ENCODE measurements at regions not wholly inside any gene's neighbourhood (a gene's known extent, or its start where the extent isn't known, plus 50 kb on each side); places are given as distances from the start of the nearest gene placed in this dataset.

DNA sequence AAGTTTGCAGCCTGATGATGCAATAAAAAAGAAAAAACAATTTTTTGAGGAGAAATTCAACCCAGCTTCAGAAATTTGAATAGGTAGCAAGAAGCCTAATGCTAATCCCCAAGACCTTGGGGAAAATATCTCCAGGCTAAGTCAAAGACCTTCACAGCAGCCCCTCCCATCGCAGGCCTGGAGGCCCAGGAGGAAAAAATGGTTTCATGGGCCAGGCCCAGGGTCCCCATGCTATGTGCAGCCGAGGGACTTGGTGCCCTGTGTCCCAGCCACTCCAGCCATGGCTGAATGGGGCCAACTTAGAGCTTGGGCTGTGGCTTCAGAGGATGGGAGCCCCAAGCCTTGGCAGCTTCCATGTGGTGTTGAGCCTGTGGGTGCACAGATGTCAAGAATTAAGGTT lies 210.3 kb downstream of the SUCLA2 start:
- Histone ChIP-seq H3K27ac (ENCODE audit: low read length) (no peak overlapping the region), H3K9ac (ENCODE audit: low read length) (no peak overlapping the region), H3K27me3 (ENCODE audit: control insufficient read depth, insufficient read depth, low read length) (no peaks in the 10 kb centered on the region), H3K4me1 (ENCODE audit: control insufficient read depth, low read depth, low read length) (no peaks in the 10 kb centered on the region), H3K4me3 (ENCODE audit: low read length) (no peak overlapping the region), H3K36me3 (ENCODE audit: control insufficient read depth, low read depth, low read length) (no peaks in the 10 kb centered on the region), H3K9me3 (ENCODE audit: control insufficient read depth, low read depth, low read length) (peaks cover 16% of the 10 kb centered on the region)

DNA sequence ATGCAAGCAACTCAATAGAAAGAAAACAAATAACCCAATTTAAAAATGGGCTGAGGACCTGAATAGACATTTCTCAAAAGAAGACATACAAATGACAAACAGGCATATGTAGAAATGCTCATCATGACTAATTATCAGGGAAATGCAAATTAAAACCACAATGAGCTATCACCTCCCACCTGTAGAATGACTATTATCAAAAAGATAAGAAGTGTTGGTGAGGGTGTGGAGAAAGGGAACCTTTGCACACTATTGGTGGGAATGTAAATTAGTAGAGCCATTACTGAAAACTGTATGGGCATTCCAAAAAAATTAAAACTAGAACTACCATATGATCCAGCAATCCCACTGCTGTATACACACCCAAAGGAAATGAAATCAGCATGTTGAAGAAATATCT lies 212.2 kb downstream of the SUCLA2 start:
- H3K4me3 ChIP-seq (ENCODE audit: low read length), result no peak overlapping the region
- no peak overlapping the region for H3K9ac ChIP-seq (ENCODE audit: low read length)
- no peaks in the 10 kb centered on the region for H3K36me3 ChIP-seq (ENCODE audit: control insufficient read depth, low read depth, low read length)
- H3K27me3 ChIP-seq (ENCODE audit: control insufficient read depth, insufficient read depth, low read length), result no peaks in the 10 kb centered on the region
- no peak overlapping the region for H3K27ac ChIP-seq (ENCODE audit: low read length)
- H3K4me1 ChIP-seq (ENCODE audit: control insufficient read depth, low read depth, low read length), result no peaks in the 10 kb centered on the region
- peaks cover 16% of the 10 kb centered on the region for H3K9me3 ChIP-seq (ENCODE audit: control insufficient read depth, low read depth, low read length)

DNA sequence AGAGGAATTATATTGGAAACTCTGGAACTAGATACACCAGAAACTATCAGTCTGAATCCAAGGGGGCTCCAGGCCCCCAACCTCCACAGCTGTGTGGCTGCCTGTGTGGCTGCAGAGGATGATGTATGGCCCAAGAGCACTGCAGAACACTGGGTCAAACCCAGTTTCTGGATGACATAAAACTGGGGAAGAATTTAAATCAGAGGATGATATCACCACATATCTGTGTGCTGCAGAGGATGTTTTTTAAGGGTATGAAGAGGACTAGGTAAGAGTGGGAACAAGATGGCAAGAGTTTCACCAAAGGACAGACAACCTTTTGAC lies 226.4 kb downstream of the SUCLA2 start:
- Histone ChIP-seq H3K36me3 (ENCODE audit: control insufficient read depth, low read depth, low read length) (no peaks in the 10 kb centered on the region), H3K4me1 (ENCODE audit: control insufficient read depth, low read depth, low read length) (no peaks in the 10 kb centered on the region), H3K9ac (ENCODE audit: low read length) (no peak overlapping the region), H3K4me3 (ENCODE audit: low read length) (no peak overlapping the region), H3K27me3 (ENCODE audit: control insufficient read depth, insufficient read depth, low read length) (no peaks in the 10 kb centered on the region), H3K9me3 (ENCODE audit: control insufficient read depth, low read depth, low read length) (peaks cover 3% of the 10 kb centered on the region), H3K27ac (ENCODE audit: low read length) (no peak overlapping the region)

DNA sequence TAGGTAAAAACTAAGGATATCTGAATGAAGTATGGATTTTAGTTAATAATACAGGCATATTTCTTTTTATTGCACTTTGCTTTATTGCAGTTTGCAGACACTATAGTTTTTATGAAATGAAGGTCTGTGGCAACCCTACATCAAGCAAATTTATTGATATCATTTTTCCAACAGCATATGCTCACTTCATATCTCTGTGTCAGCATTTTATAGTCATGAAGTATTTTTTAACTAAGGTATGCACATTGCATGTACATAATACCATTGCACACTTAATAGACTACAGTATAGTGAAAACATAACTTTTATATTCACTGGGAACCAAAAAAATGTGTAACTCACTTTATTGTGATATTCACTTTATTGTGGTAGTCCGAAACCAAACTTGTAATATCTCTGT lies 236.3 kb downstream of the SUCLA2 start:
- no peaks in the 10 kb centered on the region for H3K27me3 ChIP-seq (ENCODE audit: control insufficient read depth, insufficient read depth, low read length)
- H3K27ac ChIP-seq (ENCODE audit: low read length), result no peak overlapping the region
- H3K4me1 ChIP-seq (ENCODE audit: control insufficient read depth, low read depth, low read length), result no peaks in the 10 kb centered on the region
- H3K36me3 ChIP-seq (ENCODE audit: control insufficient read depth, low read depth, low read length), result no peaks in the 10 kb centered on the region
- no peaks in the 10 kb centered on the region for H3K9me3 ChIP-seq (ENCODE audit: control insufficient read depth, low read depth, low read length)
- no peak overlapping the region for H3K9ac ChIP-seq (ENCODE audit: low read length)
- H3K4me3 ChIP-seq (ENCODE audit: low read length), result no peak overlapping the region

DNA sequence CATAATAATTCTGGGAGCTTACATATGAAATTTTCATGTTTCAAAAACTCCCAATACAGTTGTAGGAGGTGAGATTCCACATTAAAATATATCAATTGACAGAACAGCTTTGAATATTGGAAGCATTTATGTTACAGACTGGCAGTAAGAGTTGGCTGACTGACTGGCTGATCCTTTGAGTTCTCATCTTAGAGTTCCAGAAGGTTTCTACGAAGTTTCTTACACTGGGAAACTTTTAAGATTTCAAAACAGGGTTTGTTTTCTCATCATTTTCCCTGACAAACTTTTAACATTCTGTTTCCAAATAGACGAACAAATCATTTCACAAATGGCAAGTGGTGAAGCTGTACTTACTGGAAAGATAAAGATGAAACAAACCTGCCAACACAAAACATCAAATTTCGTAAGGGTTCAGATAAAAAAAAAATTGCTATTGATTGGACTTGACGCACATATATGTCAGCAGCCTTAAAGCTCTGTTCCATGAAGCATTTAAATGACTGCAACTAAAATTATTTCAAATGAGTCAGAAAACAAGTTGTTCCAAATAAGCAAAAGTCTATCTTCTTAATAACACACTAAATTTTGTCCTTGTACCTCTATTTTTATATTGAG lies 243.5 kb downstream of the SUCLA2 start:
- Histone ChIP-seq H3K27me3 (ENCODE audit: control insufficient read depth, insufficient read depth, low read length) (no peaks in the 10 kb centered on the region), H3K36me3 (ENCODE audit: control insufficient read depth, low read depth, low read length) (no peaks in the 10 kb centered on the region), H3K9me3 (ENCODE audit: control insufficient read depth, low read depth, low read length) (no peaks in the 10 kb centered on the region), H3K4me1 (ENCODE audit: control insufficient read depth, low read depth, low read length) (no peaks in the 10 kb centered on the region), H3K4me3 (ENCODE audit: low read length) (no peak overlapping the region), H3K9ac (ENCODE audit: low read length) (no peak overlapping the region), H3K27ac (ENCODE audit: low read length) (no peak overlapping the region)

DNA sequence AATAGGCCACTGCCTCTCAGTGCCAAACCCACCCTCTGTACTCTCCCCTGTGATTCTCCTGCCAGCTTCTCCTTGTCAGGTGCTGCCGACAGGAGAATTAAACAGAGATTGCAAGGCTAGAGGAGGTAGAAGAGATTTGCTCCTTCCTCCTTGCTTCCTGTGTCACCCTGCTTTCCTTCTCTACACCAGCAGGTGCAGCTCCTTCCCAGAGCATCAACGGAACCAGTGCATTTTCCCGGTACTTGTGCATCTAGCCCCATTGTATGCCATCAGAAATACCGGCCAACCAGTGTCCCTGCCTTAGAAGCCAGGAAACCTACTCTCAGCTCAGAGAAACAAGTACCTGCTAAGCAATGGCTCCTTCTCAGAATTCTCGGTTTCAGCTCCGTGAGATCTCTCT lies 253.2 kb downstream of the SUCLA2 start:
- H3K27ac ChIP-seq (ENCODE audit: low read length), result no peak overlapping the region
- H3K9ac ChIP-seq (ENCODE audit: low read length), result no peak overlapping the region
- no peaks in the 10 kb centered on the region for H3K36me3 ChIP-seq (ENCODE audit: control insufficient read depth, low read depth, low read length)
- no peaks in the 10 kb centered on the region for H3K9me3 ChIP-seq (ENCODE audit: control insufficient read depth, low read depth, low read length)
- H3K27me3 ChIP-seq (ENCODE audit: control insufficient read depth, insufficient read depth, low read length), result no peaks in the 10 kb centered on the region
- no peak overlapping the region for H3K4me3 ChIP-seq (ENCODE audit: low read length)
- no peaks in the 10 kb centered on the region for H3K4me1 ChIP-seq (ENCODE audit: control insufficient read depth, low read depth, low read length)

DNA sequence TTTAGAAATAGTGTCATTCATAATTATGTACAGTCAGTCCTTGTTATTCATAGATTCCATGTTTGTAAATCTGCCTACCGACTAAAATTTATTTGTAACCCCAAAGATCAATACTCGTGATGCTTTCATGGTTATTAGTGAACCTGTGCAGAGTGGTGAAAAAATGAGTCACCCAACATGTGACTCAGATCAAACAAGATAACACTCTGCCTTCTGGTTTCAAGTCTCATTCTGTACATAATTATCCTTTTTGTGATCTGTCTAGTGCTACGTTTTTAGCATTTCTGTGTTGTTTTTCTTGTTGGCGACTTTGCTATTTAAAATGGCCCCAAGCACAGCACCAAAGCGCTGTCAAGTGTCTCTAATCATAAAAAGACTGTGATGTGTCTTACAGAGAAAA lies 274.7 kb downstream of the SUCLA2 start:
- H3K4me1 ChIP-seq (ENCODE audit: control insufficient read depth, low read depth, low read length), result no peaks in the 10 kb centered on the region
- H3K9me3 ChIP-seq (ENCODE audit: control insufficient read depth, low read depth, low read length), result no peaks in the 10 kb centered on the region
- no peaks in the 10 kb centered on the region for H3K27me3 ChIP-seq (ENCODE audit: control insufficient read depth, insufficient read depth, low read length)
- H3K9ac ChIP-seq (ENCODE audit: low read length), result no peak overlapping the region
- no peaks in the 10 kb centered on the region for H3K36me3 ChIP-seq (ENCODE audit: control insufficient read depth, low read depth, low read length)
- no peak overlapping the region for H3K27ac ChIP-seq (ENCODE audit: low read length)
- H3K4me3 ChIP-seq (ENCODE audit: low read length), result no peak overlapping the region

DNA sequence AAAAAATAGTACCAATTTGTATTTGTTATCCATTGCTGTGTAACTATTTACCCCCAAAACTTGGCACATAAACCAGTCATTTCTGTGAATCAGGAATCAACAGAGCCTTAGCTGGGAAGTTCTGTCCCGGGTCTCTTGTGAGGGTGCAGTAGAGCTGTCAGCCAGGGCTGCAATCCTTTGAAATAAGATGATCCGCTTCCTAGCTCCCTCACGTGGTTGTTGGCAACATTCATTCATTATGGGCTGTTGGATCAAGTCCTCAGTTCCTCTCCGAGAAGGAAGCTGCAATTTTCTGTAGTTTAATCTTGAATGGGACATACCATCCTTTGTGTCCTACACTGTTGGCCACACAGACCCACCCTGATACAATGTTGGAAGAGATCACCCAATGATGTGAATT lies 277.2 kb downstream of the SUCLA2 start:
- Histone ChIP-seq H3K27me3 (ENCODE audit: control insufficient read depth, insufficient read depth, low read length) (no peaks in the 10 kb centered on the region), H3K36me3 (ENCODE audit: control insufficient read depth, low read depth, low read length) (no peaks in the 10 kb centered on the region), H3K4me1 (ENCODE audit: control insufficient read depth, low read depth, low read length) (no peaks in the 10 kb centered on the region), H3K9ac (ENCODE audit: low read length) (no peak overlapping the region), H3K4me3 (ENCODE audit: low read length) (no peak overlapping the region), H3K27ac (ENCODE audit: low read length) (no peak overlapping the region), H3K9me3 (ENCODE audit: control insufficient read depth, low read depth, low read length) (no peaks in the 10 kb centered on the region)

DNA sequence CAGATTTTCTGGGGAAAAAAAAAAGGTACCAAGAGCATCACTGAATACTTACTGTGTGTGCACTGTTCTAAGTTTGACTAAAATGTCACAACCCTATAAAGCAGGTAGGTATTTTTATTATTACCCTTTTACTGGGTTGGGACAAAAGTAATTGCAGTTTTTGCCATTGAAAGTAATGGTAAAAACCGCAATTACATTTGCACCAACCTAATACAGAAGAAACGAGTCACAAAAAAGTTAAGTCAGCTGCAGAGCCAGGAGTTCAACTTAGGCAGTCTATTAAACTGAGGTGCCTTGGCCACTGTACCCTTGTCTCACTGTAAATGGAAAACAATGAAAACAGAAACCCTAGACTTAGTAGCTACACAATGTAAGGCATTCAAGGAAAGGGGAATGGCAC lies 281.9 kb downstream of the SUCLA2 start:
- Histone ChIP-seq H3K27ac (ENCODE audit: low read length) (no peak overlapping the region), H3K4me3 (ENCODE audit: low read length) (no peak overlapping the region), H3K9ac (ENCODE audit: low read length) (no peak overlapping the region), H3K27me3 (ENCODE audit: control insufficient read depth, insufficient read depth, low read length) (no peaks in the 10 kb centered on the region), H3K4me1 (ENCODE audit: control insufficient read depth, low read depth, low read length) (no peaks in the 10 kb centered on the region), H3K36me3 (ENCODE audit: control insufficient read depth, low read depth, low read length) (no peaks in the 10 kb centered on the region), H3K9me3 (ENCODE audit: control insufficient read depth, low read depth, low read length) (no peaks in the 10 kb centered on the region)

DNA sequence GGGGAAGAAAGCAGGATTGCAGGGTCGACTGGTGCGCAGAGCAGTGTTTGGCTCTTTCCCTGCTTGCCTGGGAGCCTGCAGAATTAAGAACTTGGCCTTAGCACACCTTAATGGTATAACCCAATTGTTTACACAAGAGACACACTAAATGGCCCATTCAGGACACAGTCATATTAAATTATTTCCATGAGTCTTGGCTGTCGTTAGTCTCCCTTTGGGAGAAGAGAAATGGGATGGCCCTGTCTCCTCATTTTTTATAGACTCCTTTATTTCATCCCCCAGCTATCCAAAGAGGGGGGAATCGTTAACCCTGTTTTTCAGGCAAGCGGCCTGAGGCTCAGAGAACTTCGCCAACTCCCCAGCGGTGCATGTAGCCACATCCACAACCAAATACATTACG lies 282.5 kb downstream of the SUCLA2 start:
- H3K27me3 ChIP-seq (ENCODE audit: control insufficient read depth, insufficient read depth, low read length), result no peaks in the 10 kb centered on the region
- no peaks in the 10 kb centered on the region for H3K4me1 ChIP-seq (ENCODE audit: control insufficient read depth, low read depth, low read length)
- no peak overlapping the region for H3K9ac ChIP-seq (ENCODE audit: low read length)
- H3K9me3 ChIP-seq (ENCODE audit: control insufficient read depth, low read depth, low read length), result no peaks in the 10 kb centered on the region
- no peak overlapping the region for H3K27ac ChIP-seq (ENCODE audit: low read length)
- H3K36me3 ChIP-seq (ENCODE audit: control insufficient read depth, low read depth, low read length), result no peaks in the 10 kb centered on the region
- no peak overlapping the region for H3K4me3 ChIP-seq (ENCODE audit: low read length)

DNA sequence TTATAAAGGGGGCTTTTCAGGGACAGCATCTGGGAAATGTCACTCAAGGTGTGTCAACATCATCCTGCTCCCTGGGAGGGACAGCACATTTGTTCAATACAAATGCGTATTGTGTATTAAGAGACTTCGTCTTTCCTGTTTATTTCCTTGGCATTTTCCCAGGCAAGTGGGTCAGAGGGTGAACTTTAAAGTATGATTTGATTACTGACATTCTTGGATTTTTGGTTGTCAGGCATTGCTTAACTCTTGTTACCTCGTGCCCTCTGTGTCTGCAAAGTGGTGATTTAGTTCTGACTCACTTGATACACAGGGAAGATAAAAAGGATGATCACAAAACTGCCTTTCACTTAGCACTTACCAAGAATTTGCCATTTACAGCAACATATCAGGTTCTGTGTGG lies 292.7 kb downstream of the SUCLA2 start:
- H3K27ac ChIP-seq (ENCODE audit: low read length), result no peak overlapping the region
- H3K9me3 ChIP-seq (ENCODE audit: control insufficient read depth, low read depth, low read length), result no peaks in the 10 kb centered on the region
- no peaks in the 10 kb centered on the region for H3K36me3 ChIP-seq (ENCODE audit: control insufficient read depth, low read depth, low read length)
- no peak overlapping the region for H3K9ac ChIP-seq (ENCODE audit: low read length)
- H3K4me1 ChIP-seq (ENCODE audit: control insufficient read depth, low read depth, low read length), result no peaks in the 10 kb centered on the region
- no peaks in the 10 kb centered on the region for H3K27me3 ChIP-seq (ENCODE audit: control insufficient read depth, insufficient read depth, low read length)
- no peak overlapping the region for H3K4me3 ChIP-seq (ENCODE audit: low read length)

DNA sequence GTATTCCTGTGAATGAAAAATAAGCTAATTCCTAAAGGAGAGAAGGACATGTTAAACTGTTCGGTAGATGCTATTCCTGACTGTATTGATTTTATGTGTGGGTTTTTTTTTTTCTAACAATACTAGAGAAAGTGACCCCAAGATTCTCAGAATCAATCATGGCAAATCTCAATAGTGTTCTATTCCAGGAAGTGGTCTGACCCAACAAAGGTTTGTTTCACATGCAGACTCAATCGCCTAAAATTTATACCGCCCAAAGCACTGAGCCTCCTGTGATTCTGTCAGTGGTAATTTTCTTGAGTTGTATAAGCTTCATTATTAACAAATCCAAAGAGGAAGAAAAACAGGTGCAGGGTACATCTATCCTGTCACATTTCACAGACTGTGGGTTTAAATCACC lies 293.7 kb downstream of the SUCLA2 start:
- Histone ChIP-seq H3K4me3 (ENCODE audit: low read length) (no peak overlapping the region), H3K27me3 (ENCODE audit: control insufficient read depth, insufficient read depth, low read length) (no peaks in the 10 kb centered on the region), H3K36me3 (ENCODE audit: control insufficient read depth, low read depth, low read length) (no peaks in the 10 kb centered on the region), H3K9me3 (ENCODE audit: control insufficient read depth, low read depth, low read length) (no peaks in the 10 kb centered on the region), H3K27ac (ENCODE audit: low read length) (no peak overlapping the region), H3K9ac (ENCODE audit: low read length) (no peak overlapping the region), H3K4me1 (ENCODE audit: control insufficient read depth, low read depth, low read length) (no peaks in the 10 kb centered on the region)

All from iPS-18a (cell line).